IgD-negative memory B cell (primary cell): ENCODE measurements at regions not wholly inside any gene's neighbourhood (a gene's known extent, or its start where the extent isn't known, plus 50 kb on each side); places are given as distances from the start of the nearest gene placed in this dataset.

ENCODE experiments used
- H3K27ac Mint-ChIP-seq, 3 donors: one replicate each; pipeline ENCODE4 v1.8.0; 2020 to 2022; ENCODE audit warnings: mild to moderate bottlenecking in 3 of 3, mixed read lengths in 3 of 3, moderate library complexity in 1 of 3
- H3K27me3 Mint-ChIP-seq: one replicate; pipeline ENCODE4 v1.8.0; 2021; ENCODE audit warnings: mixed read lengths
- H3K36me3 Mint-ChIP-seq: one replicate; pipeline ENCODE4 v1.8.0; 2020; ENCODE audit warnings: mild to moderate bottlenecking, mixed read lengths
- H3K4me1 Mint-ChIP-seq, 3 donors: one replicate each; pipeline ENCODE4 v1.8.0; 2020 to 2022; ENCODE audit warnings: mixed read lengths in 3 of 3, mild to moderate bottlenecking in 1 of 3
- H3K4me3 Mint-ChIP-seq, 4 donors: one replicate each; pipeline ENCODE4 v1.8.0; 2020 to 2022; ENCODE audit warnings: mild to moderate bottlenecking in 4 of 4, mixed read lengths in 4 of 4, moderate library complexity in 3 of 4
- H3K9me3 Mint-ChIP-seq, 3 donors: one replicate each; pipeline ENCODE4 v1.8.0; 2020 to 2021; ENCODE audit warnings: mixed read lengths in 3 of 3, mild to moderate bottlenecking in 1 of 3

DNA sequence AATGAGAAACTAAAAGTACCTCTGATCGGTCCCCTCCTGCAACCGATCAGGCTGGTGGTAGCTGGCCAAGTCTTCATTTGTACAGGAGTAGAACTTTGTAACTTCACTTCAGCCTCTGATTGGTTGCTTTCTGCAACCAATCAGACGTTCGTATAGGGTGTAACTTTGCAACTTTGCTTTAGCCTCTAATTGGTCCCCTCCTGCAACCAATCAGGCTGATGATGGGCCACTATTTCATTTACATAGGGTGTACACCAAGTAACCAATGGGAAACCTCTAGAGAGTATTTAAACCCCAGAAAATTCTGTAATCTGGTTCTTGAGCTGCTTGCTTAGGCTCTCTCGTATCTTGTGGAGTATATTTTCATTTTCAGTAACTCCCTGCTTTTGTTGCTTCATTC is 445.5 kb downstream of the MED10 start:
- H3K27me3 Mint-ChIP-seq: peaks cover 4% of the 10 kb centered on the region
- no peak overlapping the region for H3K27ac Mint-ChIP-seq
- H3K4me1 Mint-ChIP-seq: peaks cover 0 to 1% (median 0%) of the 10 kb centered on the region in 3 donors
- H3K36me3 Mint-ChIP-seq: peaks cover 2% of the 10 kb centered on the region
- no peak overlapping the region for H3K4me3 Mint-ChIP-seq
- peaks cover 0 to 2% (median 0%) of the 10 kb centered on the region in 3 donors for H3K9me3 Mint-ChIP-seq

- Mint-ChIP-seq H3K27me3 (peaks cover 2% of the 10 kb centered on the region), H3K4me3 (no peak overlapping the region), H3K4me1 (peaks cover 0 to 1% (median 0%) of the 10 kb centered on the region in 3 donors), H3K9me3 (no peaks in the 10 kb centered on the region), H3K27ac (no peak overlapping the region), H3K36me3 (no peaks in the 10 kb centered on the region)
These were observed 447.8 kb downstream of the MED10 start for GRCh38 chr5:5930561-5930960.

- H3K4me1 Mint-ChIP-seq: peaks cover 0 to 1% (median 0%) of the 10 kb centered on the region in 3 donors
These were observed 448.9 kb downstream of the MED10 start for GRCh38 chr5:5929291-5930020.

DNA sequence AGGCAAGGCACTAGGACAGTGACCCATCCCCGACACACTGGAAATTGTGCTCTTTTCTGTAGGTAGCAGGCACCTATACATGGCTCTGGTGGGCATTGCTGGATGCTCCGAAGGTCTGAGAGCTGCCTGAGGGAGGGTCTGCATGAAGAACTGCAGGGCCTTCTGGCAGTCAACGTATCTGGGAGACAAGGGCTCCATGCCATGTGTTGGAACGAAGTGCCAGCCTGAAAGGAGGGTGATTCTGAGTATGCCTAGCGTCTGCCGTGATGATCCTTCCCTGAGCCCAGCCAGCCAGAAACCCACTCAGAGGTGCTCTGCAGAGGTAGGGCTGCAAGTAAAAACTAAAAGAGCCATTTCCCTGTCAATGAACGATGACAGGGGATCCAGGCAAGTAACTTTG is 453.2 kb downstream of the MED10 start:
- Mint-ChIP-seq H3K27ac (no peak overlapping the region), H3K9me3 (no peaks in the 10 kb centered on the region), H3K4me1 (no peaks in the 10 kb centered on the region), H3K36me3 (no peaks in the 10 kb centered on the region), H3K27me3 (peaks cover 2% of the 10 kb centered on the region), H3K4me3 (no peak overlapping the region)

More at GRCh38 chr5:5929291-5930020, 448.9 kb downstream of the MED10 start:
- H3K4me3 Mint-ChIP-seq: no peak overlapping the region
- H3K9me3 Mint-ChIP-seq: no peaks in the 10 kb centered on the region
- H3K27ac Mint-ChIP-seq: no peak overlapping the region
- no peaks in the 10 kb centered on the region for H3K36me3 Mint-ChIP-seq
- peaks cover 2% of the 10 kb centered on the region for H3K27me3 Mint-ChIP-seq

- H3K4me1 Mint-ChIP-seq: no peaks in the 10 kb centered on the region
- no peaks in the 10 kb centered on the region for H3K27me3 Mint-ChIP-seq
- H3K36me3 Mint-ChIP-seq: no peaks in the 10 kb centered on the region
- H3K4me3 Mint-ChIP-seq: no peak overlapping the region
- H3K9me3 Mint-ChIP-seq: no peaks in the 10 kb centered on the region
- no peak overlapping the region for H3K27ac Mint-ChIP-seq
These were observed 458.9 kb downstream of the MED10 start for GRCh38 chr5:5919411-5919810.

GRCh38 chr5:5906778-5907177 is 471.6 kb downstream of the MED10 start:
- Mint-ChIP-seq H3K9me3 (peaks cover 3 to 7% (median 4%) of the 10 kb centered on the region in 3 donors), H3K4me1 (no peaks in the 10 kb centered on the region)

DNA sequence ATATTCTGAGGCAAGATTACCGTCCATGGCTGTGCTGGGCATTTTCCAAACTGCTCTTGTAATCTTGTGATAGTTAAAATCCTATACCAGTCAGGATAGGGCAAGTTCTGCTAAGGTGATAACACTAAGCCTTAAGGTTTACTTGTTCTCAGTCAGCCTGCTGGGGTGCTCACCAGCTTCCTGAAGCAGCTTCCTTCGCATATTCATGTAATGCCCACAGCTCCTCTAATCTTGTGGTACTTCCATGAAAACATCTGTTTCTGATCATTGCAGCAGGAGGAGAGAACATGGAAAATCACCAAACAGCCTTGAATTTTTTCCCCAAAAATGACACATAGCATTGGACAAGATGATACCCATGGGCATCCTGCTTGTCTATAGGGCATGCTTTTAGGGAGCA is 473.2 kb downstream of the MED10 start:
- Mint-ChIP-seq H3K4me3 (no peak overlapping the region), H3K9me3 (peaks cover 3 to 15% (median 5%) of the 10 kb centered on the region in 3 donors), H3K27ac (no peak overlapping the region), H3K36me3 (peaks cover 1% of the 10 kb centered on the region), H3K4me1 (no peaks in the 10 kb centered on the region), H3K27me3 (peaks cover 2% of the 10 kb centered on the region)

More at GRCh38 chr5:5906778-5907177, 471.6 kb downstream of the MED10 start:
- no peak overlapping the region for H3K4me3 Mint-ChIP-seq
- H3K36me3 Mint-ChIP-seq: peaks cover 1% of the 10 kb centered on the region
- H3K27me3 Mint-ChIP-seq: peaks cover 3% of the 10 kb centered on the region
- H3K27ac Mint-ChIP-seq: no peak overlapping the region

DNA sequence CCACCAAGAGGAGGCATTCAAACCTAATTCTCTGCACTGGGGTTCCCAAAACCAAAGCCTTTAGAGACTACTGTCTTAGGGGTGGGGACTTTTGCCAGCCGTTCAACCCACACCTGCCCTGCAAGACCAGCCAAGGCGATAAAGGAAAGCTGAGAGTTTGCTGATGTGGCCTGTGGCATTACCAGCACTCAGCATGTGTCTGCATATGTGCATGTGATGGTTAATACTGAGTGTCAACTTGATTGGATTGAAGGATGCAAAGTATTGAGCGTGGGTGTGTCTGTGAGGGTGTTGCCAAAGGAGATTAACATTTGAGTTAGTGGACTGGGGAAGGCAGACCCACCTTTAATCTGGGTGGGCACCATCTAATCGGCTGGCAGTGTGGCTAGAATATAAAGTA is 474.2 kb downstream of the MED10 start:
- no peak overlapping the region for H3K4me3 Mint-ChIP-seq
- peaks cover 3 to 15% (median 8%) of the 10 kb centered on the region in 3 donors for H3K9me3 Mint-ChIP-seq
- H3K4me1 Mint-ChIP-seq: no peaks in the 10 kb centered on the region
- peaks cover 2% of the 10 kb centered on the region for H3K27me3 Mint-ChIP-seq
- no peaks in the 10 kb centered on the region for H3K36me3 Mint-ChIP-seq
- no peak overlapping the region for H3K27ac Mint-ChIP-seq

DNA sequence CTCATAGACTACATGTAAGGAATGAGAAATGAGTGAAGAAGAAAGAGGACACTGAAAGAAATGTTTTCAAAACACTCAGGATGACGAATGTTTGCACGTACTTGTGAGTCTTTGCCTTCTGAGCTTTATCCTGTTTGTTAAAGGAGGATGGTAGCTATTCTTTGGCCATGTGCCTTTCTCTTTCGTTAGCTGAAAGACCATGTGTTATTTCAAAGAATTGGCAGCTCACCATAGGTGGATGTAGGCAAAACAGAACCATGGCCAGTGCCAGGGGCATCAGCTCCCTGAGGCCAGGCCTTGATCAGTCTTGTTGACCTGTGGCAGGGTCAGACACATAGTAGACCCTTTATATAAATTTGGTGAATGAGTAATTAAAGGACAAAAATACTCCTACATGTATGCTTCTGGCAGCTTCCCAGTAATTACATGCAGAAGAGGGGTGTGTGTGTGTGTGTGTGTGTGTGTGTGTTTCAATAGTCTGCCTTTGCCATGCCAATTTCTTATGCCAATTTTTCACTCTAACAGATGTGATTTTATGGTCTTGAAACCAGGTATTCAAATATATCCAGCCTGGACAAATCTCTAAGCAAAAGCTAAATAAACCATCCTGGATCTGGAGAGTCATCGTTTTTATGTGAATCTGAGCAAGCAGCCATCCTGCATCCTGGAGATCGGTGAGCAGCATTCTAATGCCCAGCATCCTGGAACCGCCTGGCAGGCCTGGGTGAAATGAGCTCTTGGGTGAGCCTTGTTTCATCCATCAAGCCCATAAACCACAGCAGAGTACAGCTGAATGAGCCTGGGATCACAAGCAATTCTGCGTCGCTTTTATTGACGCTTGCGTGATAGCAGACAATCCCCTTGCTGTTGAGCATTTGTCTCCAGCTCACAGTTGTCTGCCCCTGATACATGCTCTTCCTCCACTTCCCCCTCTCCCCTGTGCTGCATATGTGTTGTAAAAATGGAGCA is 475.4 kb downstream of the MED10 start:
- Mint-ChIP-seq H3K27me3 (no peaks in the 10 kb centered on the region), H3K4me1 (no peaks in the 10 kb centered on the region), H3K4me3 (no peak overlapping the region), H3K9me3 (peaks cover 3 to 15% (median 8%) of the 10 kb centered on the region in 3 donors), H3K27ac (no peak overlapping the region), H3K36me3 (no peaks in the 10 kb centered on the region)

DNA sequence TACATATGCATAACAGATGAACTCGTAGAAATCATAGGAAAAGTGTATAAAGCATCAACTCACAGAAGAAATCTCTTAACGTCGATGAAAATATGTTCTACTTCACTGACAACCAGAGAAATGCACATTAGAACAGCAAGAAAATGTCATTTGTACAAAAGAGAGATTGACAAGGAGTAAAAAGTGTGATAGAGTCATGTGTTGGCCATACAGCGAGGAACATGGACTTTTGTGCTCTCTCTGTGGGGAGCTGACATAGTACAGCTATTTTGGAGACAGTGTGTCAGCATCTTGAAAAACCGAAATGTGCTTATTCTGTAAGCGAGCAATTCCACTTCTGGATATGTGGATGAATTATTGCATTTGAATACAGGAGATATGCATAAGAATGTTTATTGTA is 477.9 kb downstream of the ICE1 start:
- H3K4me1 Mint-ChIP-seq: no peaks in the 10 kb centered on the region
- H3K9me3 Mint-ChIP-seq: peaks cover 3 to 15% (median 8%) of the 10 kb centered on the region in 3 donors
- H3K4me3 Mint-ChIP-seq: no peak overlapping the region
- H3K36me3 Mint-ChIP-seq: no peaks in the 10 kb centered on the region
- H3K27me3 Mint-ChIP-seq: peaks cover 2% of the 10 kb centered on the region
- no peak overlapping the region for H3K27ac Mint-ChIP-seq

DNA sequence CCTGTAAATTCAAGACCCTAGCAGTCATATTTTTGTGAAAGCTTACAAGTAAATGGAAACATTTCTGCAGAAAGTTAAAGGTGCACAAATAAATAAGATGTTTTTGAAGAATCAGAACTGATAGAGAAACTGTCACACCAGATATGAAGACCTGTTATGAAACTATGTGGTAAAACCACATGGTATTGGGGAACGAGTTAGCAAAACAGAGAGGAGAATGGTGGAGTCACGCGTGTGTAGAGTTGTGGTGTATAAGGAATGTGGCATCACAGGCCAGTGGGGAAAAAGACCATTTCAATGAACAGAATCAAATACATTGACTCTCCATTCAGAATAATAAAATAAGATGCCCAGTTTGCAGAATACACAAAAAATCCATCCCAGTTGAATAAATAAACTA is 477.2 kb downstream of the ICE1 start:
- no peaks in the 10 kb centered on the region for H3K36me3 Mint-ChIP-seq
- H3K27ac Mint-ChIP-seq: no peak overlapping the region
- peaks cover 6% of the 10 kb centered on the region for H3K27me3 Mint-ChIP-seq
- peaks cover 3 to 15% (median 8%) of the 10 kb centered on the region in 3 donors for H3K9me3 Mint-ChIP-seq
- H3K4me1 Mint-ChIP-seq: no peaks in the 10 kb centered on the region
- peak overlapping the region in 1 of 4 donors; percentile 47 for H3K4me3 Mint-ChIP-seq

- H3K9me3 Mint-ChIP-seq: peaks cover 0 to 4% (median 0%) of the 10 kb centered on the region in 3 donors
- peaks cover 0 to 6% (median 4%) of the 10 kb centered on the region in 3 donors for H3K4me1 Mint-ChIP-seq
- H3K27ac Mint-ChIP-seq: no peak overlapping the region
- no peak overlapping the region for H3K4me3 Mint-ChIP-seq
- H3K36me3 Mint-ChIP-seq: no peaks in the 10 kb centered on the region
- peaks cover 2% of the 10 kb centered on the region for H3K27me3 Mint-ChIP-seq
These were observed 465.8 kb downstream of the ICE1 start for GRCh38 chr5:5888284-5888683.

DNA sequence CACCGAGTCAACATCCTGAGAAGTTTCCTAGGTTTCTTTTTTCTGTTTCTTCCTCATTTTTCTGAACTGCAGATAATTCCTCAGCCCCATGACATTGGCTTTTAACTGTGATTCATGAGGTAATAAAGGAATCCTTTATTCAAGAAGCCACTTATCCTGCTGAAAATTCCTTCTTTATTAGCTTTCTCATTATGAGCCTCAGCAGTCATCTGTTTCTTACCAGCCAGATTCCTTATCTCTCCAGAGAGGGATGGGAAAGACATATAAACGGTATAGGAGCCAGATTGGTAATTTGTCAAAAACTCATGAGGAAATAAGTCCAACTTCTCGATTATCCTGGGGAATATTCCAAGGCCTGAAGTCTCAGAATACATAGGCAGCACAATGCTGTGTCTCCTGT is 465.4 kb downstream of the ICE1 start:
- Mint-ChIP-seq H3K4me3 (no peak overlapping the region), H3K27me3 (peaks cover 2% of the 10 kb centered on the region), H3K4me1 (peaks cover 0 to 6% (median 4%) of the 10 kb centered on the region in 3 donors), H3K36me3 (no peaks in the 10 kb centered on the region), H3K27ac (peak overlapping the region in 1 of 3 donors; percentile 33), H3K9me3 (peaks cover 0 to 4% (median 0%) of the 10 kb centered on the region in 3 donors)

GRCh38 chr5:5886812-5887486 is 464.5 kb downstream of the ICE1 start:
- peaks cover 0 to 6% (median 4%) of the 10 kb centered on the region in 3 donors for H3K4me1 Mint-ChIP-seq
- H3K9me3 Mint-ChIP-seq: peaks cover 0 to 4% (median 0%) of the 10 kb centered on the region in 3 donors
- H3K36me3 Mint-ChIP-seq: no peaks in the 10 kb centered on the region
- peak overlapping the region in 1 of 4 donors; percentile 12 for H3K4me3 Mint-ChIP-seq
- H3K27me3 Mint-ChIP-seq: peaks cover 4% of the 10 kb centered on the region
- H3K27ac Mint-ChIP-seq: peak overlapping the region in 2 of 3 donors; percentile 33 to 71

- Mint-ChIP-seq H3K4me3 (no peak overlapping the region), H3K9me3 (peaks cover 0 to 4% (median 0%) of the 10 kb centered on the region in 3 donors), H3K27ac (no peak overlapping the region), H3K27me3 (peaks cover 4% of the 10 kb centered on the region), H3K36me3 (no peaks in the 10 kb centered on the region), H3K4me1 (peaks cover 0 to 6% (median 4%) of the 10 kb centered on the region in 3 donors)
These were observed 463.9 kb downstream of the ICE1 start for GRCh38 chr5:5886353-5886752.
